HTR-8/SVneo (cell line): ENCODE measurements at regions not wholly inside any gene's neighbourhood (a gene's known extent, or its start where the extent isn't known, plus 50 kb on each side); places are given as distances from the start of the nearest gene placed in this dataset.

Source experiments
- DNase-seq: peaks from one replicate; pipeline ENCODE4 v3.0.0; 2011; ENCODE audit warnings: low spot score, mixed read lengths; ENCODE audit not compliant: insufficient read length
- FAIRE-seq: peaks from 2 replicates; lab custom pipeline; 2011; peaks lifted over from hg19 to GRCh38; lab: Jason Lieb, UNC

DNA sequence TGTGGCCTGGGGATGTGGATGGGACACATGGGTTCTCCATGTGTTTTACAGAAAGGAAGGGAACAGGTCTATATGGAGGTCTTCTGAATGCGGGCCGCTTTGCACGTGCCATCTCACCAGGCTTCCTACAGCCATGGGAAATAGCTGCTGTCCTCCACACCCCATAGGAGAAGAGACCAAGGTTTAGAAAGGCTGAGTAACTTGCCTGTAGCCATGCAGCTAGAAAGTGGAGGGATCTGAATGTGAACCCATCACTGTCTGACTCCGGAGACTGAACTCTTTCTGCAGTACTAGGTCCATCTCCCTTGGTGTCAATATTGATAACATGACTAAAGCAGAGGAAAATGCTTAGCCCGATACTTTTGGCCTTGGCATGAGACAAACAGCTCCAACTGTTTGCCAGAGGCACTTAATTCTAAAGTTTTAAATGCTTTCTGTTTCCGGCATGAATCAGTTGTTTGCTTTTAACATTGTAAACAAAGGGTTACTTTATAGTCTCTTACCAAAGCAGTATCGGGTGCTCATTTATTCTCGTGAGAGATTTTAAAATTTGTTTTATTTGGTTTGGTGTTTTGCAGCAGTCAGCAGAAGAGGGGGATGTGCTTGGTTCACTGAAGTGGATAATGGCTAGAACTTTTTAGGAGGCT is 64.8 kb upstream of the LOXL4 start:
- no peak for DNase-seq
- no peak for FAIRE-seq

DNA sequence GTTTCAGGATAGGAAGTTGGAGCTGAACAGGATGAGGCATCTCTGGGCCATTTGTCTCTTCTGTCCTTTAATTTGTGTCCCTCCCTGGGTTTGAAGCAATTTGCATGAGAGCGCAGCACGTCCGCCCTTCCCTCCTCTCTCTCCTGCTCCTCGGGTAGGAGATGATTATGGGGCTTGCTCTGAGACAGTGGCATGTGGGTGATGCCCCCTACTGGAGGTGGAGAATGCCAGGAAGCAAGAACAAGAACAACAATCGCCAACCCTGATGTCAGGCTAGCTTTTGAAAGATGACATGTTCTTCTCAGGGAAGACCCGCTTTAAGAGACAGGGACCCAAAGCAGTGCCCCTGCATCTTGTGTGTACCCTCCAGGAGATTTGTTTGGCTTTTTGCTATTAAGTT is 63.9 kb upstream of the LOXL4 start:
- DNase-seq (no peak), FAIRE-seq (no peak)

DNA sequence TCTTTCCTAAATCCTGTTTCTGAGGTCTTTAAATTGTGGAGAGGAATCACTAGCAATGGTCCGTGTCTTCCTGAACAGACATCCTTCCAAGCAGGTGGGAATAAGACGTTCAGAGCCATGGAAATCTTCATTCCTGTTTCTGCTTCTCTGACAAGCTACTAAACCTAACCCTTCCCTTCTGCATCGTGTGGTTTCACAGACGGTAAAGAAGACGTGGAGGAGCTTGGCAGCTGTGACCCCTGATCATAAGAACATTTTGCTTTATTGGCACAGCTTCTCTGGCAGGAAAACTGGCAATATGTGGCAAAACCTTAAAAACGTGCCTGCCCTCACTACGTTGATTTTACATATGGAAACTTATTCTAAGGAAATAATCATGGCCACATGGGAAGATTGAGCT is 63.0 kb upstream of the LOXL4 start:
- DNase-seq (no peak), FAIRE-seq (no peak)

DNA sequence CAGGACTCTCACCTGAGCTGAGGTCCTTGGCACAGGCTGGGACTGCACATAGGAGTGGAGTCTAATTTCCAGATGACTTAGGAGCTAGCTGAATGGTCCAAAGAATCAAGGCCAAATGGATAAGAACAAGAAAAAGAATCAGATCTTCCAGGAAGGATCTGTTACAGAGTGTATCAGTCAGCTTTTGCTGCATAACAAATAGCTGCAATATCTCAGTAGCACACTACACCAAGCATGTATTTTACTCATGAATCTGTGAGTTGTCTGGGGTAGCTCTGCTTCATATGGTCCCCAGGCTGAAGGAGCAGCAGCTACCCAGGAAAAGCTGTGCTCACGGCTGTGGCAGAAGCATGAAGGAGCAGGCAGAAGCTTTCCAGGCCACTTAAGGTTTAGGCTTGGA is 60.6 kb upstream of the LOXL4 start:
- DNase-seq, result no peak
- no peak for FAIRE-seq

DNA sequence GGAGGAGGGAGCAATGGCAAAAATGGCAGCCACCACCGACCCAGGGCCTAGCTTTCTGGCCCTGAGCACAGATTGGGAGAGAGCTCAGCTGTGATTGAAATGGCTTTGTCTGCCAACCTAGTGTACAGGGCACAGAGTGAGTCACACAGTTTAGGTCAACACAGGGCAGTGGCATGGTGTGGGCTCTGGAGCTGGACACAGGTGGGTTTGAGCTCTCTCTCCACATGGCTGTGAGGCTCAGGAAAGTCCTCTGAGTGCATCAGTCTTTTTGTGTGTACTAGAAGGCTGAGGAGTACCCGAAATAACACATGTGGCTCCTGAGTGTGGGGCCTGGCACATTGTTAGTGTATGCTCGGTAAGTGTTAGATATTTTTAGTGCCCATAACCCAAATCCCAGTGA is 60.2 kb upstream of the LOXL4 start:
- no peak for FAIRE-seq
- DNase-seq, result no peak

DNA sequence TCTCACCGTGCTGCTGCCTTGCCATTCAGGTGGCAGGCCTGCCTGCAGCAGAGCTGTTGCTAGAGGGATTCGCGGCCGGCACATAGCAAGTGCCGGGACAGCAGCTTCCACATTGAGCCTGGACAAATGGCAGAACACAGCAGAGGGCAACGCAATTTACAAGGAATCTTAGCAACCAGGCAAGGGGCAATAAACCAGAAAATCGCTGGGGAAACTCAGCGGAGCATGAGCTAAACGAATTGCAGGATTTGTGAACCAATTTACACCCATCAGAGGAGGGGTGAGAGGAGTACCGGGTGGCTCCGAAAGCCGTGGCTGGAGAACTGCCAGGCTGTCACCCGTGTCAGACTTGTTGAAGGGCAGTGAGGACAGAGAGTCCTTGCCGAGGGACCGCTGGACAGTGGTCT is 58.6 kb upstream of the LOXL4 start:
- FAIRE-seq (no peak), DNase-seq (no peak)

DNA sequence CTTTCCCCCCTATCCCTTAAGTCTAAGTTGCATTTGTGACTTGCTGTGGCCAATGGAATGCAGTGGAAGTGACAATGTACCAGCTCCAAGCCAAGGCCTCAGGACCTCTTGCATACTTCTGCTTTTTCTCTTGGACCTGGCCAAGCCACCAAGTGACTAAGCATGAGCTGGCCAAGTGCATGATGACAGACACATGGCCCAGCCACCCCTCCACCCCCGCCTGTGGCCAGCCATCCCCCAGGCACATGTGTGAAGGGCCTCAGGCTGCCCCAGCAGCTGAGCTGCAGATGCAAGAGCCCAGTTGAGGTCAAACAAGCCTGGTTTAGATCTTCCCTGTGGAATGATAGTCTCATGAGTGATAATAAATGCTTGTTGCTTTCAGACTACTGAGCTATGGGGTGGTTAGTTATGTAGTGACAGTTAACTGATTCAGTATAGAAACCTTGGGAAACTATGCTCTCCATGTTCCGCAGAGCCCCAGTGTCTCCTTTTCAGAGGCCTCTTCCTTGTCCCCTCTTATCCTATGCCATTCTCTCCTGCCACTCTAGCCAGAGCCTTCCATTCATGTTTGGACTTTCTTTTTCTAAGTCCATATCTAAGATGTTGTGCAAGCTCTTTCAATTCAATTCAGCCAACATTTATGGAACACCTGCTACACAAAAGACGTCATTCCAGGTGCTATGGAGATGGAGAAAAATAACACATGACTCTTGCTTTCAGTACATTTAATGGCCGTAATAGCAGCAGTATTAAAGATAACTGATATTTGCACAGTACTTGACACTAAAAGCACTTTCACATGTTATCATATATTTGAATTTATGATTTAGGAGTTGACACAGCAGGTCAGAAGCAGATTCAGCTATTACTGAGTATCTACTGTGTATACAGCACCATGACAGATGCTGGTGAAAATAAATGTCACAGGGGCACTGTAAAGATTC is 55.5 kb upstream of the LOXL4 start:
- peak; percentile 69 for DNase-seq
- peak; percentile 89 for FAIRE-seq

DNA sequence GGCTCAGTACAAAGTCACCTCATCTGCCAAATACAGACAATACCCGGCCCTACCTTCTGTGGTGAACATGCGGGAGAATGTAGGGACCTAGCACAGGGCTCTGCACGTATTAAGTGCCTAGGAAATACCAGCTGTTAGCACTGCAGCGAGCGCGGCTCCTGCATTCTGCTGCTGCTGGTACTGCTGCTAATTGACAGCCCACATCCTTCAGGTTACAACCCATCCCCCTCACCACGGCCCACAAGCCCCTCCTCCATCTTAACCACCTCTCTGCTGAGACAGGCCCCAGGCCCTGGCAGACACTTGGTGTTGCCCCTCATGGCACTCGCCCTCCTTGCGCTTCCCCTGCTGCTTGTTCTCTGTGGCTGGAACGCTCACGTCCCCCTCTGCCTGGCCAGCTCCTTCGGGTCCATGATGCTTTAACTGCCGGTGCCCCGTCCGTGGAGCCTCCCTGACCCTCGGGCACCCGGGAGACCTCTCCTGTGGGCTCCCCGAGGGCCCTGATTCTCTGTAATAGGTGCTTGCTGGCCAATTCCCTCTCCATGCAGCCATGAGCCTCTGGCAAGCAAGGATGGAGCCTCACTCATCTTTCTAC is 53.3 kb upstream of the LOXL4 start:
- no peak for DNase-seq
- FAIRE-seq, result no peak

DNA sequence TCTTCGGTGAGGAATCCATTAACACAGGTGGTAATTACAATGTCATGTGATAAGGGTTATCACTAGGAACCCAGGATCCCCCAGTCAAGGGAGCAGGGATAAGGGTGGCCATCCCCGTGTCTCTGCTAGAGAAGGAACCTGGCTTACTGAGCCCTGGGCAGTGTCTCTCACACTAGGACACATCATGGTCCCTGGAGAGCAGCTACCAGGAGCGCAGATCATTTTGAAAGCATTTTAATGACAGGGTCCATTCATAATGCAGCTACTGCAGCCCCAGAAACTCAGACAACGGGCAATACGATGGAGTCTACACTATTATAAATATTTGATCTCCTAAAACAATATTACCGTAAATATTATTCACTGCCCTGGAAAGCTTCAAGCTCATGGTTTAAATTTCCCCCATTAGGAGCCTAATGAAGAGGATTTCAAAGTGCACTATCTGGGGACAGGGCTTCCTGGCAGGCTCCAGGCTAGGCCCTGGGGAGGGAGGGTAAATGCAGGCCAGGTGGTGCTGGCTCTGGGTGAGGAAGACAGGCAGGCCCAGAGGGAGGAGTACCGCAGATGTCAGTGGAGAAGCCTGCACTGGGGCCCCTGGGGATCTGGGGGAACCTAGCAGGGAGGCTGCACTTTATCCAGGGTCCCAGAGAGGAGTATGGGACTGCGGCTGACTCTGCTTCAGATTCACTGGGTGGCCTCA is 52.6 kb upstream of the LOXL4 start:
- no peak for FAIRE-seq

DNA sequence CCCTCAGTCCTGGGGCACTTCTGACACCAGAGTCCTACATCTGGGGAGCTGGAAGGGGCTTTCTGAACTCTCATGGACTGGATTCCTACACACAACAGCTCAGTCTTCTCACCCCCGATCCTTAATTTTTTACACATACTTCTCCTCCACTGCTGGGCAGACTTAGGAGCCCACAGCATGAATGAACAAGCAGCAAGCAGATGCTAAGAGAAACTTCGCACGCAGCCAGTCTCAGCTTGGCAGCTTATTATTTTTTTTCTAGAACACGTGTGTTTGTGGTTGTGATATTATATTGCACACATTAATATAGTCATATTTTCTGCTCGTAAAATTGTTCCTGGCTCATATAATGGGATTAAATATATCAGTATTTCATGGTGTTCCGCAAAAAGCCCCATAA is 50.9 kb upstream of the LOXL4 start:
- FAIRE-seq (no peak), DNase-seq (no peak)

More for the DNA sequence above, 52.6 kb upstream of the LOXL4 start:
- no peak for DNase-seq
